SK-N-SH (cell line): ENCODE measurements at regions not wholly inside any gene's neighbourhood (a gene's known extent, or its start where the extent isn't known, plus 50 kb on each side); places are given as distances from the start of the nearest gene placed in this dataset.

Experiments used
- CTCF ChIA-PET: fragments of 300-600, 350-600 bp; formaldehyde crosslinking; extraction: SDS; loops from one replicate; lab custom pipeline; 2021; lab: Yijun Ruan, JAX
- POLR2A ChIA-PET: fragments of 350-600 bp; sonication (Branson Sonifier 250); formaldehyde crosslinking; extraction: SDS; loops from one replicate; lab custom pipeline; 2020; ENCODE audit warnings: antibody characterized with exemption, inconsistent platforms; lab: Yijun Ruan, JAX
- DNase-seq: peaks from one replicate; pipeline ENCODE4 v3.0.0; 2012
- H2AFZ ChIP-seq: fragments of 200-600 bp; sonication (generic); 2 replicates; pipeline ENCODE4 v1.8.1; 2016; ENCODE audit warnings: antibody characterized with exemption, mild to moderate bottlenecking, low read depth
- H3F3A ChIP-seq: fragments of 200-600 bp; sonication (generic); replicated peaks from 2 replicates; pipeline ENCODE3; 2016; ENCODE audit warnings: antibody characterized with exemption, mild to moderate bottlenecking; ENCODE audit not compliant: insufficient read depth
- H3K27ac ChIP-seq, 2 experiments: fragments of 200-500 bp in 1 of 2; fragments of 200-600 bp in 1 of 2; sonication (Bioruptor generic) in 1 of 2; sonication (generic), shearing (Covaris generic) in 1 of 2; 2 replicates each; pipeline versions ENCODE4 v1.5.1 to v1.6.1; 2014 to 2016; ENCODE audit warnings: low read depth in 2 of 2, inconsistent platforms in 1 of 2, low read length in 1 of 2, mild to moderate bottlenecking in 1 of 2, mixed read lengths in 1 of 2
- H3K27me3 ChIP-seq: fragments of 200-600 bp; sonication (generic), shearing (Covaris generic); 2 replicates; pipeline ENCODE4 v1.6.1; 2016; ENCODE audit warnings: mixed run types; ENCODE audit not compliant: insufficient read depth
- H3K36me3 ChIP-seq, 2 experiments: fragments of 200-500 bp in 1 of 2; fragments of 200-600 bp in 1 of 2; sonication (Bioruptor generic) in 1 of 2; sonication (generic) in 1 of 2; replicated peaks in 1 of 2; 2 replicates each; pipeline versions ENCODE3 to v1.5.1; 2014 to 2016; ENCODE audit warnings: low read length in 1 of 2, mild to moderate bottlenecking in 1 of 2; ENCODE audit not compliant: insufficient read depth in 2 of 2, control insufficient read depth in 1 of 2
- H3K4me1 ChIP-seq, 2 experiments: fragments of 200-500 bp in 1 of 2; fragments of 200-600 bp in 1 of 2; sonication (Bioruptor generic) in 1 of 2; sonication (generic), shearing (Covaris generic) in 1 of 2; 2 replicates each; pipeline versions ENCODE4 v1.5.1 to v1.6.1; 2014 to 2016; ENCODE audit warnings: low read depth in 1 of 2, low read length in 1 of 2, mixed run types in 1 of 2; ENCODE audit not compliant: insufficient read depth in 2 of 2, control insufficient read depth in 1 of 2
- H3K4me2 ChIP-seq: fragments of 200-600 bp; sonication (generic), shearing (Covaris generic); 2 replicates; pipeline ENCODE4 v1.6.1; 2017; ENCODE audit warnings: mixed run types
- H3K4me3 ChIP-seq, 2 experiments: fragments of 200-500 bp in 1 of 2; fragments of 200-600 bp in 1 of 2; sonication (Bioruptor generic) in 1 of 2; sonication (generic), shearing (Covaris generic) in 1 of 2; 2 replicates each; pipeline versions ENCODE4 v1.5.1 to v1.8.1; 2014 to 2016; ENCODE audit warnings: low read depth in 2 of 2, inconsistent platforms in 1 of 2, low read length in 1 of 2, mild to moderate bottlenecking in 1 of 2, mixed read lengths in 1 of 2, moderate library complexity in 1 of 2
- H3K79me2 ChIP-seq: fragments of 200-600 bp; sonication (generic); 2 replicates; pipeline ENCODE4 v1.8.1; 2017; ENCODE audit warnings: mild to moderate bottlenecking; ENCODE audit not compliant: insufficient read depth
- H3K9ac ChIP-seq: fragments of 200-600 bp; sonication (generic); 2 replicates; pipeline ENCODE4 v1.6.1; 2017; ENCODE audit warnings: mixed run types
- H3K9me2 ChIP-seq: fragments of 200-600 bp; sonication (generic); 2 replicates; pipeline ENCODE4 v1.6.1; 2017; ENCODE audit warnings: mixed run types
- H3K9me3 ChIP-seq: fragments of 200-600 bp; sonication (generic); 2 replicates; pipeline ENCODE4 v1.6.1; 2017; ENCODE audit warnings: mixed run types, mild to moderate bottlenecking, moderate library complexity
- H4K20me1 ChIP-seq: fragments of 200-600 bp; sonication (generic); 2 replicates; pipeline ENCODE4 v1.6.1; 2017; ENCODE audit warnings: mild to moderate bottlenecking, mixed run types; ENCODE audit not compliant: insufficient read depth
- CHD2 ChIP-seq: fragments of 150-350 bp; IDR thresholded peaks from 2 replicates; pipeline ENCODE4 v1.6.1; 2018; ENCODE audit warnings: low read length; ENCODE audit not compliant: partially characterized antibody
- EZH2phosphoT487 ChIP-seq: fragments of 200-600 bp; sonication (generic); IDR thresholded peaks from 2 replicates; pipeline ENCODE4 v1.6.1; 2017; ENCODE audit warnings: low read depth, mixed run types, mild to moderate bottlenecking, antibody characterized with exemption, moderate library complexity, borderline replicate concordance
- FOXJ3 ChIP-seq: sonication (generic); formaldehyde crosslinking; IDR thresholded peaks from 2 replicates; pipeline ENCODE4 v1.5.1; 2020; ENCODE audit warnings: mild to moderate bottlenecking, missing genetic modification reagents
- FOXM1 ChIP-seq: IDR thresholded peaks from 2 replicates; pipeline ENCODE4 v1.4.0; 2012; ENCODE audit warnings: low read depth, mild to moderate bottlenecking
- GATA2 ChIP-seq: sonication (generic); formaldehyde crosslinking; IDR thresholded peaks from 2 replicates; pipeline ENCODE4 v1.5.0; 2020; ENCODE audit warnings: mild to moderate bottlenecking, missing genetic modification reagents
- IRF3 ChIP-seq: fragments of 150-350 bp; IDR thresholded peaks from 2 replicates; pipeline ENCODE4 v1.6.1; 2016; ENCODE audit warnings: mild to moderate bottlenecking, low read depth, low read length
- JUND ChIP-seq: IDR thresholded peaks from 2 replicates; pipeline ENCODE4 v1.4.0; 2012
- MEF2A ChIP-seq: IDR thresholded peaks from 2 replicates; pipeline ENCODE4 v1.4.0; 2012; ENCODE audit warnings: low read depth, borderline replicate concordance
- NFIC ChIP-seq: IDR thresholded peaks from 2 replicates; pipeline ENCODE4 v1.4.0; 2012; ENCODE audit warnings: borderline replicate concordance
- NRF1 ChIP-seq: IDR thresholded peaks from 2 replicates; pipeline ENCODE4 v1.6.1; 2012; ENCODE audit warnings: low read depth, mild to moderate bottlenecking, low read length
- POLR2AphosphoS5 ChIP-seq: IDR thresholded peaks from 2 replicates; pipeline ENCODE4 v1.6.1; 2012; ENCODE audit warnings: low read depth, low read length
- RAD21 ChIP-seq: IDR thresholded peaks from 2 replicates; pipeline ENCODE4 v1.6.1; 2012; ENCODE audit warnings: mild to moderate bottlenecking, low read length
- RCOR1 ChIP-seq: fragments of 150-350 bp; IDR thresholded peaks from 2 replicates; pipeline ENCODE4 v1.6.1; 2017; ENCODE audit warnings: antibody characterized with exemption, low read length
- SIN3A ChIP-seq: IDR thresholded peaks from 2 replicates; pipeline ENCODE4 v1.6.1; 2012; ENCODE audit warnings: low read depth, mild to moderate bottlenecking, low read length, moderate library complexity, borderline replicate concordance
- SMC3 ChIP-seq: IDR thresholded peaks from 2 replicates; pipeline ENCODE4 v1.6.1; 2012; ENCODE audit warnings: low read depth, low read length, improper control_type of control experiment
- TCF12 ChIP-seq: IDR thresholded peaks from 2 replicates; pipeline ENCODE4 v1.4.0; 2012
- TEAD4 ChIP-seq: IDR thresholded peaks from 2 replicates; pipeline ENCODE4 v1.4.0; 2012; ENCODE audit warnings: mild to moderate bottlenecking, borderline replicate concordance; ENCODE audit not compliant: insufficient read depth
- WGBS: methylation state at CpG from one replicate; pipeline ENCODE4 v1.1.6; 2017; ENCODE audit warnings: low lambda C conversion rate; 5-methylcytosine and 5-hydroxymethylcytosine counted together
- TF ChIP-seq, protein P1 (sequence below): IDR thresholded peaks from 2 replicates; pipeline ENCODE4 v1.6.1; 2012; ENCODE audit warnings: mild to moderate bottlenecking, low read depth, low read length, moderate library complexity
- TF ChIP-seq, protein P2 (sequence below): IDR thresholded peaks from 2 replicates; pipeline ENCODE4 v1.4.0; 2012; ENCODE audit warnings: low read depth, borderline replicate concordance
- TF ChIP-seq, protein P3 (sequence below): IDR thresholded peaks from 2 replicates; pipeline ENCODE4 v1.4.0; 2012; ENCODE audit warnings: low read depth
- TF ChIP-seq, protein P4 (sequence below): IDR thresholded peaks from 2 replicates; pipeline ENCODE4 v1.4.0; 2012; ENCODE audit warnings: low read depth, borderline replicate concordance

- H3K4me1 ChIP-seq = peaks cover 0 to 16% of the 10 kb centered on the region in 2 experiments; a peak in 2 of 4 replicates
Observed at GRCh38 chr5:169415948-169416347, 115.0 kb upstream of the SLIT3 start.

GRCh38 chr5:169415371-169415770 lies 114.4 kb upstream of the SLIT3 start:
- no peak for DNase-seq
- Histone ChIP-seq H4K20me1 (no peaks in the 10 kb centered on the region), H3K9me2 (no peaks in the 10 kb centered on the region), H3K79me2 (no peaks in the 10 kb centered on the region), H3K9ac (no peak overlapping the region), H3K27ac (no peak overlapping the region), H3K9me3 (no peaks in the 10 kb centered on the region), H3K4me1 (peaks cover 0 to 22% of the 10 kb centered on the region in 2 experiments; a peak in 2 of 4 replicates), H3K27me3 (no peaks in the 10 kb centered on the region), H3K36me3 (no peaks in the 10 kb centered on the region), H3K4me3 (no peak overlapping the region), H2AFZ (no peak overlapping the region; the same call in 1 of the 2 replicates), H3F3A (no peaks in the 10 kb centered on the region), H3K4me2 (no peak overlapping the region)
- POLR2A ChIA-PET = no interaction called here
- 73% methylated on average over 4 of the region's 4 CpGs for WGBS
- CTCF ChIA-PET = interaction anchor here (0.7 kb wide), 1 partner anchor 9 kb away, joined by 3 read pairs; no protein-coding TSS in a partner anchor
- TF ChIP-seq RAD21 = no peak
- TF ChIP-seq, protein P1, sequence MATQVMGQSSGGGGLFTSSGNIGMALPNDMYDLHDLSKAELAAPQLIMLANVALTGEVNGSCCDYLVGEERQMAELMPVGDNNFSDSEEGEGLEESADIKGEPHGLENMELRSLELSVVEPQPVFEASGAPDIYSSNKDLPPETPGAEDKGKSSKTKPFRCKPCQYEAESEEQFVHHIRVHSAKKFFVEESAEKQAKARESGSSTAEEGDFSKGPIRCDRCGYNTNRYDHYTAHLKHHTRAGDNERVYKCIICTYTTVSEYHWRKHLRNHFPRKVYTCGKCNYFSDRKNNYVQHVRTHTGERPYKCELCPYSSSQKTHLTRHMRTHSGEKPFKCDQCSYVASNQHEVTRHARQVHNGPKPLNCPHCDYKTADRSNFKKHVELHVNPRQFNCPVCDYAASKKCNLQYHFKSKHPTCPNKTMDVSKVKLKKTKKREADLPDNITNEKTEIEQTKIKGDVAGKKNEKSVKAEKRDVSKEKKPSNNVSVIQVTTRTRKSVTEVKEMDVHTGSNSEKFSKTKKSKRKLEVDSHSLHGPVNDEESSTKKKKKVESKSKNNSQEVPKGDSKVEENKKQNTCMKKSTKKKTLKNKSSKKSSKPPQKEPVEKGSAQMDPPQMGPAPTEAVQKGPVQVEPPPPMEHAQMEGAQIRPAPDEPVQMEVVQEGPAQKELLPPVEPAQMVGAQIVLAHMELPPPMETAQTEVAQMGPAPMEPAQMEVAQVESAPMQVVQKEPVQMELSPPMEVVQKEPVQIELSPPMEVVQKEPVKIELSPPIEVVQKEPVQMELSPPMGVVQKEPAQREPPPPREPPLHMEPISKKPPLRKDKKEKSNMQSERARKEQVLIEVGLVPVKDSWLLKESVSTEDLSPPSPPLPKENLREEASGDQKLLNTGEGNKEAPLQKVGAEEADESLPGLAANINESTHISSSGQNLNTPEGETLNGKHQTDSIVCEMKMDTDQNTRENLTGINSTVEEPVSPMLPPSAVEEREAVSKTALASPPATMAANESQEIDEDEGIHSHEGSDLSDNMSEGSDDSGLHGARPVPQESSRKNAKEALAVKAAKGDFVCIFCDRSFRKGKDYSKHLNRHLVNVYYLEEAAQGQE = no peak
- TF ChIP-seq POLR2AphosphoS5 = no peak
- no peak for TF ChIP-seq EZH2phosphoT487
- TF ChIP-seq NRF1 = no peak
- TF ChIP-seq SIN3A = no peak
- no peak for TF ChIP-seq TCF12

More at GRCh38 chr5:169415948-169416347, 115.0 kb upstream of the SLIT3 start:
- POLR2A ChIA-PET = no interaction called here
- Histone ChIP-seq H3K36me3 (no peaks in the 10 kb centered on the region), H2AFZ (no peak overlapping the region; the same call in 1 of the 2 replicates), H3K9me2 (no peaks in the 10 kb centered on the region), H3K4me3 (no peak overlapping the region), H3K9ac (no peak overlapping the region), H4K20me1 (no peaks in the 10 kb centered on the region), H3K9me3 (no peaks in the 10 kb centered on the region), H3K79me2 (no peaks in the 10 kb centered on the region), H3F3A (no peaks in the 10 kb centered on the region), H3K27me3 (no peaks in the 10 kb centered on the region), H3K27ac (no peak overlapping the region), H3K4me2 (no peak overlapping the region)
- 64% methylated on average over 4 of the region's 5 CpGs for WGBS
- no peak for TF ChIP-seq FOXJ3 (CRISPR knock-in tag)
- no peak for TF ChIP-seq CHD2
- TF ChIP-seq, protein P2, sequence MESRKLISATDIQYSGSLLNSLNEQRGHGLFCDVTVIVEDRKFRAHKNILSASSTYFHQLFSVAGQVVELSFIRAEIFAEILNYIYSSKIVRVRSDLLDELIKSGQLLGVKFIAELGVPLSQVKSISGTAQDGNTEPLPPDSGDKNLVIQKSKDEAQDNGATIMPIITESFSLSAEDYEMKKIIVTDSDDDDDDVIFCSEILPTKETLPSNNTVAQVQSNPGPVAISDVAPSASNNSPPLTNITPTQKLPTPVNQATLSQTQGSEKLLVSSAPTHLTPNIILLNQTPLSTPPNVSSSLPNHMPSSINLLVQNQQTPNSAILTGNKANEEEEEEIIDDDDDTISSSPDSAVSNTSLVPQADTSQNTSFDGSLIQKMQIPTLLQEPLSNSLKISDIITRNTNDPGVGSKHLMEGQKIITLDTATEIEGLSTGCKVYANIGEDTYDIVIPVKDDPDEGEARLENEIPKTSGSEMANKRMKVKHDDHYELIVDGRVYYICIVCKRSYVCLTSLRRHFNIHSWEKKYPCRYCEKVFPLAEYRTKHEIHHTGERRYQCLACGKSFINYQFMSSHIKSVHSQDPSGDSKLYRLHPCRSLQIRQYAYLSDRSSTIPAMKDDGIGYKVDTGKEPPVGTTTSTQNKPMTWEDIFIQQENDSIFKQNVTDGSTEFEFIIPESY = no peak
- TF ChIP-seq GATA2 = no peak
- TF ChIP-seq, protein P3, sequence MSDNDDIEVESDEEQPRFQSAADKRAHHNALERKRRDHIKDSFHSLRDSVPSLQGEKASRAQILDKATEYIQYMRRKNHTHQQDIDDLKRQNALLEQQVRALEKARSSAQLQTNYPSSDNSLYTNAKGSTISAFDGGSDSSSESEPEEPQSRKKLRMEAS = no peak
- TF ChIP-seq EZH2phosphoT487 = no peak
- no peak for TF ChIP-seq NFIC
- TF ChIP-seq TCF12 = no peak
- TF ChIP-seq FOXM1 = no peak
- TF ChIP-seq JUND = no peak
- TF ChIP-seq SMC3 = no peak
- no peak for TF ChIP-seq MEF2A
- TF ChIP-seq, protein P4, sequence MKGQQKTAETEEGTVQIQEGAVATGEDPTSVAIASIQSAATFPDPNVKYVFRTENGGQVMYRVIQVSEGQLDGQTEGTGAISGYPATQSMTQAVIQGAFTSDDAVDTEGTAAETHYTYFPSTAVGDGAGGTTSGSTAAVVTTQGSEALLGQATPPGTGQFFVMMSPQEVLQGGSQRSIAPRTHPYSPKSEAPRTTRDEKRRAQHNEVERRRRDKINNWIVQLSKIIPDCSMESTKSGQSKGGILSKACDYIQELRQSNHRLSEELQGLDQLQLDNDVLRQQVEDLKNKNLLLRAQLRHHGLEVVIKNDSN = no peak
- no peak for TF ChIP-seq RCOR1
- no peak for TF ChIP-seq TEAD4
- TF ChIP-seq IRF3 = no peak
- CTCF ChIA-PET = interaction anchor here (0.7 kb wide), 1 partner anchor 8 kb away, joined by 3 read pairs; no protein-coding TSS in a partner anchor
- DNase-seq = no peak
